ENCODE measurements at regions not wholly inside any gene's neighbourhood (a gene's known extent, or its start where the extent isn't known, plus 50 kb on each side); places are given as distances from the start of the nearest gene placed in this dataset.

DNA sequence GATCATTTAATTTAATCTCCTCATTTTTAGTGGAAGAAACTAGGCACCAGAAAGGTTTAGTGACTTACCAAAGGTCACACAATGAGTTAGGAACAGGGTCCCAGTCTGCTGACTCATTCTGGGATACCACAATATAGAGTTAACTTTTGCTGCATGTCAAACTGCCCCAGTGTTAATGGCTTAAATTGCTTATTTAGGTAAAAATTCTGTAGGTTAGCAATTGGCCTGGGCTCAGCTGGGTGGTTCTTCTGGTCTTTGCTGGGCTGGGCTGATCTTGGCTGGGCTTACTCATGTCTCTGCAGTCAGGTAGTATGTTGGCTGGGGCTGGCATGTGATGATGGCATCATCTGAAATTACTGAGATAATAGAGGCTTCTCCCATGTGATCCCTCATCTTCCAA lies 111.6 kb downstream of the EMX2 start:
- TF ChIP-seq, protein P1, sequence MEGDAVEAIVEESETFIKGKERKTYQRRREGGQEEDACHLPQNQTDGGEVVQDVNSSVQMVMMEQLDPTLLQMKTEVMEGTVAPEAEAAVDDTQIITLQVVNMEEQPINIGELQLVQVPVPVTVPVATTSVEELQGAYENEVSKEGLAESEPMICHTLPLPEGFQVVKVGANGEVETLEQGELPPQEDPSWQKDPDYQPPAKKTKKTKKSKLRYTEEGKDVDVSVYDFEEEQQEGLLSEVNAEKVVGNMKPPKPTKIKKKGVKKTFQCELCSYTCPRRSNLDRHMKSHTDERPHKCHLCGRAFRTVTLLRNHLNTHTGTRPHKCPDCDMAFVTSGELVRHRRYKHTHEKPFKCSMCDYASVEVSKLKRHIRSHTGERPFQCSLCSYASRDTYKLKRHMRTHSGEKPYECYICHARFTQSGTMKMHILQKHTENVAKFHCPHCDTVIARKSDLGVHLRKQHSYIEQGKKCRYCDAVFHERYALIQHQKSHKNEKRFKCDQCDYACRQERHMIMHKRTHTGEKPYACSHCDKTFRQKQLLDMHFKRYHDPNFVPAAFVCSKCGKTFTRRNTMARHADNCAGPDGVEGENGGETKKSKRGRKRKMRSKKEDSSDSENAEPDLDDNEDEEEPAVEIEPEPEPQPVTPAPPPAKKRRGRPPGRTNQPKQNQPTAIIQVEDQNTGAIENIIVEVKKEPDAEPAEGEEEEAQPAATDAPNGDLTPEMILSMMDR (IDR thresholded peaks at IDR 0.05): no peak
- peaks cover 2% of the 10 kb centered on the region for H3K27me3 Mint-ChIP-seq (ENCODE audit: low read depth)
- peaks cover 2% of the 10 kb centered on the region for H3K36me3 Mint-ChIP-seq (ENCODE audit: low read depth)
- H3K27ac Mint-ChIP-seq (ENCODE audit: unreplicated experiment): no peak overlapping the region
- H3K4me3 Mint-ChIP-seq (ENCODE audit: unreplicated experiment): no peak overlapping the region
- H3K9me3 Mint-ChIP-seq (ENCODE audit: low read depth): peaks cover 9% of the 10 kb centered on the region
- H3K4me1 Mint-ChIP-seq (ENCODE audit: low read depth): peaks cover 20% of the 10 kb centered on the region
- DNase-seq (ENCODE audit: low spot score): no peak

DNA sequence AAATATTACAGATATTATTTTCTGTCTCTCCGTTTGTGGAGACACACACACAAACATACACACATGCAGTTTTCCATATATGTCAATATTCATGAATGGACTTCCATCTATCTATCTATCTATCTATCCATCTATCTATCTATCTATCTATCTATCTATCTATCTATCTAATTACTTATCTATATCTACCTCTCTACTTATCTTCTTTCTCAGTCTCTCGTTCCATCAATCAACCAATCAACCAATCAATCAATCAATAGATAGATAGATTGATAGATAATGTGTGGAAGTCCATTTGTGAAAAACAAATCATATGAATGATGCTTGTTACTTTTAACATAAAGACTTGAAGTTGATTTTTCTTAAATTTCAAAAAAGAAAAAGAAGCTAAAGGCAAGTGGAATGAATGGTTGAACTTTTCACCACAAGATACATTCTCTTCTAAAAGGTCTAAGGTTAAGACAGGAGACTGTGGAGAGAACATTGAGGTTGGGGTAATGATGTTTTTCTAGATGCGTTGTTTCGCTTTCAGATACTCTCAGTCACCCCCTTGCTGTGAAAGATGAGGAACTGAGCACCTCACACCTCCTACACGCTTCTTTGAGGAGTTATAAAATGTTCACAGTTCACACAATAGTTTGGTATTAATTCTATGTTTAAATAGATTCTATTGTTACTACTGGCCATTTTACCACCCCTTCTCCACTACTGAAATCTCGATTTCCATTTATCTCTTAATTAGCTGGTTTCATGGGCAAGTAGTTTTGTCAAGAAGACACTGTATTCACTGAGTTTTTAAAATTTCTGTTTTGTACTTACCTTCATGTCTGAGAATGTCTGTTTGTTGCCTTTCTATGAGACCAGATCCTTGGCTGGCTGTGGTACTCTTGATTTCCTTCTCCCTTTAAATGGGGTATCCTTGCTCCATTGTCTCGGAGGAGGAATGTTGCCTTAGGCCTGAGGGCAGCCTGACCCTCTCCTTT lies 114.1 kb downstream of the EMX2 start:
- Mint-ChIP-seq H3K27ac (ENCODE audit: unreplicated experiment) (no peak overlapping the region), H3K4me3 (ENCODE audit: unreplicated experiment) (no peak overlapping the region), H3K27me3 (ENCODE audit: low read depth) (no peaks in the 10 kb centered on the region), H3K4me1 (ENCODE audit: low read depth) (peaks cover 20% of the 10 kb centered on the region), H3K36me3 (ENCODE audit: low read depth) (no peaks in the 10 kb centered on the region), H3K9me3 (ENCODE audit: low read depth) (peaks cover 4% of the 10 kb centered on the region)
- TF ChIP-seq, protein P1 (IDR thresholded peaks at IDR 0.05): no peak
- DNase-seq (ENCODE audit: low spot score): no peak

DNA sequence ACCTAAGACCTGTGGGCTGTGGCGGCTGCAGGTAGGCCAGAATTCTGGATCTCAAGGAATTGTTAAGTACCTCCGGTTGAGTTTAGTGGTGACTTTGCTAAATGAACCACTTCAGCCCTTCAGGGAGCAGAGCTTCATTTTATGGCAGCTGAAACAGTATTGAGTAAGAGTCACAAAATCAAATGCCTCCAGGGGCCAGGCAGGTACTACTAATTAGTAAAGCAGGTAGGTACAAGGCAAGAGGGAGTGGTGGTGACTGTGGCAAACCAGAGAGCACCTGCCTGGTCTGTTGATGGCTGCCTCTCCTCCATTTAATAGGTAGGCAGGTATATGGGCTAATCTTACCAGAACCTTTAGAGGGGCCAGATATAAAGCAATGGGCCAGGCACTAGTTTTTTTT lies 118.8 kb downstream of the EMX2 start:
- Mint-ChIP-seq H3K4me3 (ENCODE audit: unreplicated experiment) (no peak overlapping the region), H3K27me3 (ENCODE audit: low read depth) (no peaks in the 10 kb centered on the region), H3K9me3 (ENCODE audit: low read depth) (no peaks in the 10 kb centered on the region), H3K27ac (ENCODE audit: unreplicated experiment) (no peak overlapping the region), H3K36me3 (ENCODE audit: low read depth) (no peaks in the 10 kb centered on the region), H3K4me1 (ENCODE audit: low read depth) (peaks cover 20% of the 10 kb centered on the region)
- TF ChIP-seq, protein P1 (IDR thresholded peaks at IDR 0.05): no peak
- DNase-seq (ENCODE audit: low spot score): no peak

DNA sequence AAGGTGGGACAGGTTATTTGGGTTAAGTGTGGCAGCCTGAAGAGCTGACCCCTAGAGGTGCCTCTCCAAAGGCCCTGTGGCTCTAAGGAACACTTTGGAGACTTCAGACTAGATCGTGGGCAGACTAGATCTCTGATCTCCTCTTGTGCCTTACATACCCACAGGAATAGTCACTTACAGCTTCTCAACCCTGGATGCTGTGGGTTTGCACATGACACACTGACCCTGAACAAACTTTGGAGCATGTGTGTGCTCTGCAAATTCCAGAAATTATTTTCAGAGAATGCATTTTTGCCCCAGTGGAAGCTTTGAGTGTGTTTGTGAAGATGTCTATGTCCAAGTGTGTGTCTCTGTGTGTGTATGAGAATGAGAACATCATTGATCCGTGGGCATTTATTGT lies 119.6 kb downstream of the EMX2 start:
- peak overlapping the region; percentile 53 for H3K27ac Mint-ChIP-seq (ENCODE audit: unreplicated experiment)
- peaks cover 20% of the 10 kb centered on the region for H3K4me1 Mint-ChIP-seq (ENCODE audit: low read depth)
- no peak for DNase-seq (ENCODE audit: low spot score)
- TF ChIP-seq, protein P1 (IDR thresholded peaks at IDR 0.05): no peak
- no peaks in the 10 kb centered on the region for H3K9me3 Mint-ChIP-seq (ENCODE audit: low read depth)
- no peak overlapping the region for H3K4me3 Mint-ChIP-seq (ENCODE audit: unreplicated experiment)
- H3K36me3 Mint-ChIP-seq (ENCODE audit: low read depth): no peaks in the 10 kb centered on the region
- H3K27me3 Mint-ChIP-seq (ENCODE audit: low read depth): no peaks in the 10 kb centered on the region

GRCh38 chr10:117662751-117663540 lies 120.4 kb downstream of the EMX2 start:
- H3K27ac Mint-ChIP-seq (ENCODE audit: unreplicated experiment): peak overlapping the region; percentile 91

More at GRCh38 chr10:117662751-117663540, 120.4 kb downstream of the EMX2 start:
- TF ChIP-seq, protein P1 (IDR thresholded peaks at IDR 0.05): no peak
- no peaks in the 10 kb centered on the region for H3K9me3 Mint-ChIP-seq (ENCODE audit: low read depth)
- H3K36me3 Mint-ChIP-seq (ENCODE audit: low read depth): no peaks in the 10 kb centered on the region
- H3K4me3 Mint-ChIP-seq (ENCODE audit: unreplicated experiment): no peak overlapping the region
- no peaks in the 10 kb centered on the region for H3K27me3 Mint-ChIP-seq (ENCODE audit: low read depth)
- H3K4me1 Mint-ChIP-seq (ENCODE audit: low read depth): peaks cover 20% of the 10 kb centered on the region
- no peak for DNase-seq (ENCODE audit: low spot score)
